ENCODE measurements at regions not wholly inside any gene's neighbourhood (a gene's known extent, or its start where the extent isn't known, plus 50 kb on each side); places are given as distances from the start of the nearest gene placed in this dataset.
"Not testable (repeated sequence)": the region's sequence is repeated elsewhere in the genome, so short reads cannot be mapped to it uniquely, and the experiment has no call there.

GRCh38 chrX:95435198-95435597 lies 1249.4 kb upstream of the DIAPH2 start:
- H3K27ac ChIP-seq: no peak overlapping the region
- TF ChIP-seq, protein P1, sequence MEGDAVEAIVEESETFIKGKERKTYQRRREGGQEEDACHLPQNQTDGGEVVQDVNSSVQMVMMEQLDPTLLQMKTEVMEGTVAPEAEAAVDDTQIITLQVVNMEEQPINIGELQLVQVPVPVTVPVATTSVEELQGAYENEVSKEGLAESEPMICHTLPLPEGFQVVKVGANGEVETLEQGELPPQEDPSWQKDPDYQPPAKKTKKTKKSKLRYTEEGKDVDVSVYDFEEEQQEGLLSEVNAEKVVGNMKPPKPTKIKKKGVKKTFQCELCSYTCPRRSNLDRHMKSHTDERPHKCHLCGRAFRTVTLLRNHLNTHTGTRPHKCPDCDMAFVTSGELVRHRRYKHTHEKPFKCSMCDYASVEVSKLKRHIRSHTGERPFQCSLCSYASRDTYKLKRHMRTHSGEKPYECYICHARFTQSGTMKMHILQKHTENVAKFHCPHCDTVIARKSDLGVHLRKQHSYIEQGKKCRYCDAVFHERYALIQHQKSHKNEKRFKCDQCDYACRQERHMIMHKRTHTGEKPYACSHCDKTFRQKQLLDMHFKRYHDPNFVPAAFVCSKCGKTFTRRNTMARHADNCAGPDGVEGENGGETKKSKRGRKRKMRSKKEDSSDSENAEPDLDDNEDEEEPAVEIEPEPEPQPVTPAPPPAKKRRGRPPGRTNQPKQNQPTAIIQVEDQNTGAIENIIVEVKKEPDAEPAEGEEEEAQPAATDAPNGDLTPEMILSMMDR (IDR thresholded peaks at IDR 0.05): no peak
- DNase-seq (ENCODE audit: low spot score): no peak

DNA sequence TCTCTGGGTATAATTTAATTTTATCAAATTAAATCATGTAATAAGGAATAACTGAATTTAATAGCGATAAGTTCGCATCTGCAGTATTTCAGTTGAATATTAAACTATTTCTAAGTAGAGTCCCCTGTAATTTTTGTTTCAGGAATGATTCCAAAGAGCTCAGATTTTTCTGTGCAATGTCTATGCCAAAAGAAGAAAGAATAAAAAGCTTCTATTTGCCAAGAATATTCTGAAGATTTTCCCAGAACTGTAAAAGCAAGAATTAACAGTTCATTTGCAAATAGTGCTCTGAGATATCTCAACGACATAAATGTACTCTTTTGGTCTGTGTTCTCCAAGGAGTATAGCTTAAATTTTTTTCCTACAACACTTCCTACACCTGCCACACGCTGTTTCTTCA lies 1242.8 kb upstream of the DIAPH2 start:
- TF ChIP-seq, protein P1 (IDR thresholded peaks at IDR 0.05): no peak
- no peak overlapping the region for H3K27ac ChIP-seq
- DNase-seq (ENCODE audit: low spot score): no peak
- H3K4me3 ChIP-seq: no peak overlapping the region

More at GRCh38 chrX:95435198-95435597, 1249.4 kb upstream of the DIAPH2 start:
- no peak overlapping the region for H3K4me3 ChIP-seq

DNA sequence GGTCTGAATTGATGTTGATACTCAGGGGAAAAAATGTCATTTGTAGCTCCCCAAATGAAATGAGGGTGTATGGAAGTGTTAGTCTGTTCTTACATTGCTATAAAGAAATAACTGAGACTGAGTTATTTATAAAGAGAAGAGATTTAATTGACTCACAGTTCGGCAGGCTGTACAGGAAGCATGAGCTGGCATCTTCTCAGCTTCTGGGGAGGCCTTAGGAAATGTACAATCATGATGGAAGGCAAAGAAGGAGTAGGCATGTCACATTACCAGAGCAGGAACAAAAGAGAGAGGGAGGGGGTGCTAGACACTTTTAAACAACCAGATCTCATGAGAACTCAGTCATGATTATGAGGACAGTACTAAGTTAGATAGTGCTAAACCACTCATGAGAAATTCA lies 1199.9 kb upstream of the DIAPH2 start:
- Histone ChIP-seq H3K4me3 (no peak overlapping the region), H3K27ac (no peak overlapping the region)
- DNase-seq (ENCODE audit: low spot score): no peak
- TF ChIP-seq, protein P1 (IDR thresholded peaks at IDR 0.05): no peak

DNA sequence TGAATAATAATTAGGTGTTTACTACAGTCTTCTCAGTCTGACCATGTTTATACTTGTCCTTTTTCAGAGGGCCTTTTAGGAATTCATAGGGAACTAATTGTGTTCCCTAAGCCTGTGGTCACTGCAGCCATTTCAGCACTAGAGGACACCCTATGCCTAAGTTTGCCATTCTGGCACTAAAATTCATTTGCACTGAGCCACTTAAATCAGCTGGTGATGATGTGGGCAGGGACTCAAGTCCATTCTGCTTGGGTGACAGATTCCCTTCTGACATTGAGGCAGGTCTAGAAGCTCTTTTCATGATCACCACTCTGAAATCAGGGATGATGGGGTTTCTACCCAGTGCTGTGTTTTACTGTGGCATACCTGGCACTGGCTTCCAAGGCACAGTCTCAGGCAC lies 1178.9 kb upstream of the DIAPH2 start:
- Histone ChIP-seq H3K4me3 (no peak overlapping the region), H3K27ac (no peak overlapping the region)
- TF ChIP-seq, protein P1 (IDR thresholded peaks at IDR 0.05): no peak
- no peak for DNase-seq (ENCODE audit: low spot score)

DNA sequence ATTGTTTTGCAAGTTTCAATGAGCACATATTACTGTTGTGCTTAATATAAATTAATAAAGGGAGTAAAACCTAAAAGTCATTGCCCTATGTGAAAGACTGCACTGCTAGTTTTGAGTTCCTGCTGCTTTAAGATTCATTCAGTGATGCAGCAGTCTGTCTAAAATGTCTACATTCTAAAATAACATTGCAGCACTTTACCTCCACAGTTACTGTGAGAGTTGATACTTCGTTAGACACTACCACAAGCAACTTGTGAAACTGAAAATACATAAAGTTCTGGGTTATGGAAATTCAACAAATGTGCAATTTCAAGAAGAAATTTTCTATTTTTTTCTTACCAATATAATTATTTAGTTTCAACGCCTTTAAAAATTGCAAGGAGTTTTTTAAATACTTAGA lies 1175.2 kb upstream of the DIAPH2 start:
- TF ChIP-seq, protein P1 (IDR thresholded peaks at IDR 0.05): no peak

GRCh38 chrX:95524018-95524417 lies 1160.6 kb upstream of the DIAPH2 start:
- not testable (repeated sequence) for H3K4me3 ChIP-seq; H3K27ac ChIP-seq; DNase-seq (ENCODE audit: low spot score)

More for the DNA sequence above, 1175.2 kb upstream of the DIAPH2 start:
- DNase-seq (ENCODE audit: low spot score): no peak
- Histone ChIP-seq H3K4me3 (no peak overlapping the region), H3K27ac (no peak overlapping the region)

GRCh38 chrX:95536111-95536510 lies 1148.5 kb upstream of the DIAPH2 start:
- H3K4me3 ChIP-seq: no peak overlapping the region
- no peak overlapping the region for H3K27ac ChIP-seq
- no peak for DNase-seq (ENCODE audit: low spot score)
- TF ChIP-seq, protein P1 (IDR thresholded peaks at IDR 0.05): no peak

DNA sequence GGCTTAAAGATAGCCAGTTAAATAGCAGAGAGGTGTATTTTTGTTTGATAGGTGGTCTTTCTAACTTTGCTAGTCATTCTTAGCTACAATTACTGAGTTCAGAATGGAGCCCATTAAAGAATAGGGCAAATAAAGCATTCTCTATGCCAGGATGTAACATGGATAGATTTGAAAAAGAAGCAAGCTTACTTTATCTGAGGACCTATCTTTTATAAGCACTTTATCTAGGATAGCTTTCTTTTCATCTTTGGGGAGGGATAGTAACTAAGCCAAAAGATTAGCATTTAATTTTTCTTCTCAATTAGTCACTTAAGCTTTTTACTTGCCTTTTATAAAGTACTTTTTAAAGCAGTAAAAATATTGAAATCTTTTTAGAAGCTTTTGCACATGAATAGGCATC lies 1148.0 kb upstream of the DIAPH2 start:
- TF ChIP-seq, protein P1 (IDR thresholded peaks at IDR 0.05): no peak
- DNase-seq (ENCODE audit: low spot score): no peak
- Histone ChIP-seq H3K27ac (no peak overlapping the region), H3K4me3 (no peak overlapping the region)

Data from coronary artery (tissue), 2 donors.